SK-N-SH (cell line): ENCODE measurements at regions not wholly inside any gene's neighbourhood (a gene's known extent, or its start where the extent isn't known, plus 50 kb on each side); places are given as distances from the start of the nearest gene placed in this dataset.

Experiments
- CTCF ChIA-PET: fragments of 300-600, 350-600 bp; formaldehyde crosslinking; extraction: SDS; loops from one replicate; lab custom pipeline; 2021; lab: Yijun Ruan, JAX
- POLR2A ChIA-PET: fragments of 350-600 bp; sonication (Branson Sonifier 250); formaldehyde crosslinking; extraction: SDS; loops from one replicate; lab custom pipeline; 2020; ENCODE audit warnings: antibody characterized with exemption, inconsistent platforms; lab: Yijun Ruan, JAX
- DNase-seq: peaks from one replicate; pipeline ENCODE4 v3.0.0; 2012
- H2AFZ ChIP-seq: fragments of 200-600 bp; sonication (generic); 2 replicates; pipeline ENCODE4 v1.8.1; 2016; ENCODE audit warnings: antibody characterized with exemption, mild to moderate bottlenecking, low read depth
- H3F3A ChIP-seq: fragments of 200-600 bp; sonication (generic); replicated peaks from 2 replicates; pipeline ENCODE3; 2016; ENCODE audit warnings: antibody characterized with exemption, mild to moderate bottlenecking; ENCODE audit not compliant: insufficient read depth
- H3K27ac ChIP-seq, 2 experiments: fragments of 200-500 bp in 1 of 2; fragments of 200-600 bp in 1 of 2; sonication (Bioruptor generic) in 1 of 2; sonication (generic), shearing (Covaris generic) in 1 of 2; 2 replicates each; pipeline versions ENCODE4 v1.5.1 to v1.6.1; 2014 to 2016; ENCODE audit warnings: low read depth in 2 of 2, inconsistent platforms in 1 of 2, low read length in 1 of 2, mild to moderate bottlenecking in 1 of 2, mixed read lengths in 1 of 2
- H3K27me3 ChIP-seq: fragments of 200-600 bp; sonication (generic), shearing (Covaris generic); 2 replicates; pipeline ENCODE4 v1.6.1; 2016; ENCODE audit warnings: mixed run types; ENCODE audit not compliant: insufficient read depth
- H3K36me3 ChIP-seq, 2 experiments: fragments of 200-500 bp in 1 of 2; fragments of 200-600 bp in 1 of 2; sonication (Bioruptor generic) in 1 of 2; sonication (generic) in 1 of 2; replicated peaks in 1 of 2; 2 replicates each; pipeline versions ENCODE3 to v1.5.1; 2014 to 2016; ENCODE audit warnings: low read length in 1 of 2, mild to moderate bottlenecking in 1 of 2; ENCODE audit not compliant: insufficient read depth in 2 of 2, control insufficient read depth in 1 of 2
- H3K4me1 ChIP-seq, 2 experiments: fragments of 200-500 bp in 1 of 2; fragments of 200-600 bp in 1 of 2; sonication (Bioruptor generic) in 1 of 2; sonication (generic), shearing (Covaris generic) in 1 of 2; 2 replicates each; pipeline versions ENCODE4 v1.5.1 to v1.6.1; 2014 to 2016; ENCODE audit warnings: low read depth in 1 of 2, low read length in 1 of 2, mixed run types in 1 of 2; ENCODE audit not compliant: insufficient read depth in 2 of 2, control insufficient read depth in 1 of 2
- H3K4me2 ChIP-seq: fragments of 200-600 bp; sonication (generic), shearing (Covaris generic); 2 replicates; pipeline ENCODE4 v1.6.1; 2017; ENCODE audit warnings: mixed run types
- H3K4me3 ChIP-seq, 2 experiments: fragments of 200-500 bp in 1 of 2; fragments of 200-600 bp in 1 of 2; sonication (Bioruptor generic) in 1 of 2; sonication (generic), shearing (Covaris generic) in 1 of 2; 2 replicates each; pipeline versions ENCODE4 v1.5.1 to v1.8.1; 2014 to 2016; ENCODE audit warnings: low read depth in 2 of 2, inconsistent platforms in 1 of 2, low read length in 1 of 2, mild to moderate bottlenecking in 1 of 2, mixed read lengths in 1 of 2, moderate library complexity in 1 of 2
- H3K79me2 ChIP-seq: fragments of 200-600 bp; sonication (generic); 2 replicates; pipeline ENCODE4 v1.8.1; 2017; ENCODE audit warnings: mild to moderate bottlenecking; ENCODE audit not compliant: insufficient read depth
- H3K9ac ChIP-seq: fragments of 200-600 bp; sonication (generic); 2 replicates; pipeline ENCODE4 v1.6.1; 2017; ENCODE audit warnings: mixed run types
- H3K9me2 ChIP-seq: fragments of 200-600 bp; sonication (generic); 2 replicates; pipeline ENCODE4 v1.6.1; 2017; ENCODE audit warnings: mixed run types
- H3K9me3 ChIP-seq: fragments of 200-600 bp; sonication (generic); 2 replicates; pipeline ENCODE4 v1.6.1; 2017; ENCODE audit warnings: mixed run types, mild to moderate bottlenecking, moderate library complexity
- H4K20me1 ChIP-seq: fragments of 200-600 bp; sonication (generic); 2 replicates; pipeline ENCODE4 v1.6.1; 2017; ENCODE audit warnings: mild to moderate bottlenecking, mixed run types; ENCODE audit not compliant: insufficient read depth
- CTCF ChIP-seq: fragments of 200-600 bp; sonication (generic); IDR thresholded peaks from 2 replicates; pipeline ENCODE4 v1.6.1; 2017; ENCODE audit warnings: antibody characterized with exemption, mild to moderate bottlenecking, moderate library complexity
- EZH2phosphoT487 ChIP-seq: fragments of 200-600 bp; sonication (generic); IDR thresholded peaks from 2 replicates; pipeline ENCODE4 v1.6.1; 2017; ENCODE audit warnings: low read depth, mixed run types, mild to moderate bottlenecking, antibody characterized with exemption, moderate library complexity, borderline replicate concordance
- FOXM1 ChIP-seq: IDR thresholded peaks from 2 replicates; pipeline ENCODE4 v1.4.0; 2012; ENCODE audit warnings: low read depth, mild to moderate bottlenecking
- GATA2 ChIP-seq: sonication (generic); formaldehyde crosslinking; IDR thresholded peaks from 2 replicates; pipeline ENCODE4 v1.5.0; 2020; ENCODE audit warnings: mild to moderate bottlenecking, missing genetic modification reagents
- JUND ChIP-seq: IDR thresholded peaks from 2 replicates; pipeline ENCODE4 v1.4.0; 2012
- MEF2A ChIP-seq: IDR thresholded peaks from 2 replicates; pipeline ENCODE4 v1.4.0; 2012; ENCODE audit warnings: low read depth, borderline replicate concordance
- NFIC ChIP-seq: IDR thresholded peaks from 2 replicates; pipeline ENCODE4 v1.4.0; 2012; ENCODE audit warnings: borderline replicate concordance
- NRF1 ChIP-seq: IDR thresholded peaks from 2 replicates; pipeline ENCODE4 v1.6.1; 2012; ENCODE audit warnings: low read depth, mild to moderate bottlenecking, low read length
- RAD21 ChIP-seq: IDR thresholded peaks from 2 replicates; pipeline ENCODE4 v1.6.1; 2012; ENCODE audit warnings: mild to moderate bottlenecking, low read length
- RCOR1 ChIP-seq: fragments of 150-350 bp; IDR thresholded peaks from 2 replicates; pipeline ENCODE4 v1.6.1; 2017; ENCODE audit warnings: antibody characterized with exemption, low read length
- RFX5 ChIP-seq: IDR thresholded peaks from 2 replicates; pipeline ENCODE4 v1.6.1; 2012; ENCODE audit warnings: mild to moderate bottlenecking, improper control_type of control experiment, low read length
- TAF1 ChIP-seq: IDR thresholded peaks from 2 replicates; pipeline ENCODE4 v1.6.1; 2012; ENCODE audit warnings: low read depth, mild to moderate bottlenecking, low read length, moderate library complexity, borderline replicate concordance
- TEAD4 ChIP-seq: IDR thresholded peaks from 2 replicates; pipeline ENCODE4 v1.4.0; 2012; ENCODE audit warnings: mild to moderate bottlenecking, borderline replicate concordance; ENCODE audit not compliant: insufficient read depth
- ZBTB33 ChIP-seq: IDR thresholded peaks from 2 replicates; pipeline ENCODE4 v1.4.0; 2012; ENCODE audit warnings: low read depth, borderline replicate concordance
- WGBS: methylation state at CpG from one replicate; pipeline ENCODE4 v1.1.6; 2017; ENCODE audit warnings: low lambda C conversion rate; 5-methylcytosine and 5-hydroxymethylcytosine counted together
- TF ChIP-seq, protein P1 (sequence below): fragments of 150-350 bp; IDR thresholded peaks from 2 replicates; pipeline ENCODE4 v1.6.1; 2017; ENCODE audit warnings: antibody characterized with exemption, low read length, low read depth, borderline replicate concordance
- TF ChIP-seq, protein P2 (sequence below): IDR thresholded peaks from 2 replicates; pipeline ENCODE4; 2012

DNA sequence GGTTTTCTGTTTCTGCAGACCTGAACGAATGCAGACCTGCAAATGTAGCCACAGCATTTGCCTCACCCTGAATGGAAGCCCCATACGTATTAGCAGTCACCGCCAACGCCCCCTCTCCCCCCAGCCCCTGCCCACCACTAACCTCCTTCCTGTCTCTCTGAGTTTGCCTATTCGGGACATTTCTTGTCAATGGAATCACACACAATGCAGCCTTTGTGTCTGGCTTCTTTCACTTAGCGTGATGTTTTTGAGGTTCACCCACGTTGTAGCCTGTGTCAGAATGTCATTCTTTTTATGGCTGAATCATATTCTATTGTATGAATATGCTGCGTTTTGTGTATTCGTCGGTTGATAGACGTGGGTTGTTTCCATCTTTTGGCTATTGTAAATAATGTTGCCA lies 178.6 kb downstream of the AACS start:
- no peaks in the 10 kb centered on the region for H3K27me3 ChIP-seq
- H3K9ac ChIP-seq = no peak overlapping the region
- no peaks in the 10 kb centered on the region for H3F3A ChIP-seq
- no peaks in the 10 kb centered on the region for H3K4me1 ChIP-seq
- no peak overlapping the region for H2AFZ ChIP-seq
- H3K9me2 ChIP-seq = no peaks in the 10 kb centered on the region
- ChIA-PET POLR2A (no interaction called here), CTCF (interaction anchor here (0.6 kb wide), 1 partner anchor 11 kb away, joined by 3 read pairs; no protein-coding TSS in a partner anchor)
- H3K27ac ChIP-seq = no peak overlapping the region
- H4K20me1 ChIP-seq = no peaks in the 10 kb centered on the region
- WGBS = 34% methylated on average over 11 of the region's 11 CpGs
- TF ChIP-seq MEF2A (no peak), RCOR1 (no peak), FOXM1 (no peak), JUND (no peak), EZH2phosphoT487 (no peak), GATA2 (CRISPR knock-in tag) (no peak), RFX5 (no peak), TAF1 (no peak), TEAD4 (no peak), RAD21 (no peak)
- TF ChIP-seq, protein P1, sequence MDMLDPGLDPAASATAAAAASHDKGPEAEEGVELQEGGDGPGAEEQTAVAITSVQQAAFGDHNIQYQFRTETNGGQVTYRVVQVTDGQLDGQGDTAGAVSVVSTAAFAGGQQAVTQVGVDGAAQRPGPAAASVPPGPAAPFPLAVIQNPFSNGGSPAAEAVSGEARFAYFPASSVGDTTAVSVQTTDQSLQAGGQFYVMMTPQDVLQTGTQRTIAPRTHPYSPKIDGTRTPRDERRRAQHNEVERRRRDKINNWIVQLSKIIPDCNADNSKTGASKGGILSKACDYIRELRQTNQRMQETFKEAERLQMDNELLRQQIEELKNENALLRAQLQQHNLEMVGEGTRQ = no peak
- TF ChIP-seq, protein P2, sequence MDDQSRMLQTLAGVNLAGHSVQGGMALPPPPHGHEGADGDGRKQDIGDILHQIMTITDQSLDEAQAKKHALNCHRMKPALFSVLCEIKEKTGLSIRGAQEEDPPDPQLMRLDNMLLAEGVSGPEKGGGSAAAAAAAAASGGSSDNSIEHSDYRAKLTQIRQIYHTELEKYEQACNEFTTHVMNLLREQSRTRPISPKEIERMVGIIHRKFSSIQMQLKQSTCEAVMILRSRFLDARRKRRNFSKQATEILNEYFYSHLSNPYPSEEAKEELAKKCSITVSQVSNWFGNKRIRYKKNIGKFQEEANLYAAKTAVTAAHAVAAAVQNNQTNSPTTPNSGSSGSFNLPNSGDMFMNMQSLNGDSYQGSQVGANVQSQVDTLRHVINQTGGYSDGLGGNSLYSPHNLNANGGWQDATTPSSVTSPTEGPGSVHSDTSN = no peak
- TF ChIP-seq, all 33 proteins: peak for 0
- no peak for DNase-seq
- H3K79me2 ChIP-seq = no peaks in the 10 kb centered on the region
- no peak overlapping the region for H3K4me2 ChIP-seq
- H3K4me3 ChIP-seq = no peak overlapping the region
- no peaks in the 10 kb centered on the region for H3K9me3 ChIP-seq
- no peaks in the 10 kb centered on the region for H3K36me3 ChIP-seq

DNA sequence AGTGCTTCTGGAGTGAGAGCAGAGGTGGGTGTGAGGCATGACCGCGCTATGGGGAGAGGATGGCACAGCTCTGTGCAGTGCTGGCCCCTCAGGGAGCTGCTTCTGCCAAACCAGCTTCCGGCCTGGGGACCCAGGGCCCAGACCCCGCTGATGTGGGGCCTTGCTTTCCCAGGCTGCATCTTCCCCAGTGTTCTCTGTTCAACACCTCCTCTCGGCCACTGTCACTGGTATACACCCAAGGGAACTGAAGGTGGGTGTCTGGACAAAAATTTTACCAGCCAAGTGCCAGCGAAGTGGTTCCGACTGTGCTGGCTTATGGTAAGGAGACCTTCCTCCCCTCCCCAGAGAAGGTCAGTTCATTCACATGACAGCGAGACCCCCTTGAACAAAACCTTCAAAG lies 179.1 kb downstream of the AACS start:
- TF ChIP-seq ZBTB33 = no peak
- no peak for TF ChIP-seq MEF2A
- no peak for TF ChIP-seq NRF1
- TF ChIP-seq RFX5 = no peak
- TF ChIP-seq NFIC = no peak
- no peak for TF ChIP-seq RCOR1
- TF ChIP-seq JUND = no peak
- TF ChIP-seq, protein P2 = no peak
- TF ChIP-seq CTCF = no peak
- no peak for TF ChIP-seq TAF1
- TF ChIP-seq, all 33 proteins: peak for 0
- CTCF ChIA-PET = interaction anchor here (0.6 kb wide), 1 partner anchor 10 kb away, joined by 3 read pairs; no protein-coding TSS in a partner anchor
- H3K36me3 ChIP-seq = no peaks in the 10 kb centered on the region

More for the DNA sequence above, 179.1 kb downstream of the AACS start:
- H2AFZ ChIP-seq = no peak overlapping the region
- no peaks in the 10 kb centered on the region for H3K27me3 ChIP-seq
- no peak overlapping the region for H3K4me3 ChIP-seq
- no peak for DNase-seq
- no peak overlapping the region for H3K4me2 ChIP-seq
- no peaks in the 10 kb centered on the region for H3F3A ChIP-seq
- POLR2A ChIA-PET = no interaction called here
- H3K4me1 ChIP-seq = no peaks in the 10 kb centered on the region
- no peaks in the 10 kb centered on the region for H3K9me3 ChIP-seq
- H4K20me1 ChIP-seq = no peaks in the 10 kb centered on the region
- H3K9ac ChIP-seq = no peak overlapping the region
- no peaks in the 10 kb centered on the region for H3K9me2 ChIP-seq
- 55% methylated on average over 7 of the region's 8 CpGs for WGBS
- H3K79me2 ChIP-seq = no peaks in the 10 kb centered on the region
- no peak overlapping the region for H3K27ac ChIP-seq
